HG02759 (cell line): ENCODE measurements at regions not wholly inside any gene's neighbourhood (a gene's known extent, or its start where the extent isn't known, plus 50 kb on each side); places are given as distances from the start of the nearest gene placed in this dataset.

Experiments
- ATAC-seq: cut with Tn5 transposase; IDR thresholded peaks from one replicate; pipeline ENCODE4 v1.9.1; 2021; ENCODE audit warnings: mild to moderate bottlenecking, moderate library complexity; ENCODE audit not compliant: unreplicated experiment

DNA sequence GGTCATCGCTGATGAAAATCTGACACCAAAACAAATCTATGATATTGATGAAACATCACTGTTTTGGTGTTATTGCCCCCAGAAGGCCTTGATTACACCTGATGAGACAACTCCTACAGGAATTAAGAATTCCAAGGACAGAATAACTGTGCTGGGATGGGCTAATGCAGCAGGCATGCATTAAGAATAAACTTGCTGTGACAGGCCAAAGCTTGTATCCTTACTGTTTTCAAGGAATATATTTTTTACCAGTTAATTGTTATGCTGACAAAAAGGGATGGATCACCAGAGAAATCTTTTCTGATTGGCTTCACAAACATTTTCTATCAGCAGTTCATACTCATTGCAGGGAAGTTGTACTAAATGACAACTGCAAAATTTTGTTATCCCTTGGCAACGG lies 278.2 kb downstream of the IKZF2 start:
- ATAC-seq, result no peak

DNA sequence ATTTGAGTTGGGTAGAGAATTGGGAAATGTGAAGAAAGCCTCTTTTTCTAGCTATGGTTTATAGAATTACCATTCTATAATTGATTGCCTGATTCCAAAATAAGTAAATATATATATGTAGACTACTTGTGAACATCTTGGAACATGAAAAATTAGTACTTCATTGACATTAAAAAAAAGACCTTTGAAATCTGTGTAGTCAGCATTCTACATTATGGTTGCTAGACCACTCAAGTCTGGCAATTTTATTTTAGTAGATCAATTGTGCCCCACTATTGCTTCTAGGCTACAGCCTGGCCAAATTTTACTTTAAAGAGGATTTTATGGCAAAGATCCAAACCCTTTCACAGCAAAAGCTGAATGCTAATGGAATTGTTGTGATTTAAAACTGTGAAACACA lies 279.8 kb downstream of the IKZF2 start:
- no peak for ATAC-seq

DNA sequence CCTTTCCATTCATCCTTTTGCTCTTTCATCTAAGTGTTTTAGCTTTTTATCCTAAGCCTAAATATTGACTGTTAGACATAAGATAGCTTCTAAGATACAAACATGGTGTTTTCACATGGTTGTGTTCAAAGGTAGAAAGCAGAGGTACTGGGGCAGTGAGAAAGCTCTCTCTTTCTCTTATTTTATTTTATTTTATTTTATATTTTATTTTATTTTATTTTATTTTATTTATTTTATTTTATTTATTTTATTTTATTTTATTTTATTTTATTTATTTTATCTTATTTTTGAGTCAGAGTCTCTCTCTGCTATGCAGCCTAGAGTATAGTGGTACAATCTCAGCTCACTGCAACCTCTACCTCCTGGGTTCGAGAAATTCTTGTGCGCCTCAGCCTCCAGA lies 287.2 kb downstream of the IKZF2 start:
- no peak for ATAC-seq

DNA sequence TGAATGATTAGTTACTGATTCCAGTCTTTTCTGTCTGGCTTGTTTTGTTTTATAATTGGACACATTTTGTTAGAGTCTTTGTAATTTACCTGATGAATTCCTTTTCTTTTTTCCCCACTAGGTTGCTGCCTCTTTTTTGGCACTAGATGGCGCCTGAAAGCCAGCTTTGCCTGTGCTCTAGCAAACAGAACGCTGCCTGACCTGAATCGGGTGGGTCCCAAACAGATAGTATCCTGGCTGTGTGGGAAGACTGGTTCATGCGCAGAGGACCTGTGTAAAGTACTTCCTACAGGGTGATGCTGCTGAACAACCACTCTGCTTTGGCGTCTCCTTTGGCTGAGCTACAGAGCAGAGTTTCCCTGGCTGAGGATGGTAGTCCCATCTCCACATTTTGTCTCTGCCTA lies 288.2 kb downstream of the IKZF2 start:
- peak; percentile 42 for ATAC-seq

DNA sequence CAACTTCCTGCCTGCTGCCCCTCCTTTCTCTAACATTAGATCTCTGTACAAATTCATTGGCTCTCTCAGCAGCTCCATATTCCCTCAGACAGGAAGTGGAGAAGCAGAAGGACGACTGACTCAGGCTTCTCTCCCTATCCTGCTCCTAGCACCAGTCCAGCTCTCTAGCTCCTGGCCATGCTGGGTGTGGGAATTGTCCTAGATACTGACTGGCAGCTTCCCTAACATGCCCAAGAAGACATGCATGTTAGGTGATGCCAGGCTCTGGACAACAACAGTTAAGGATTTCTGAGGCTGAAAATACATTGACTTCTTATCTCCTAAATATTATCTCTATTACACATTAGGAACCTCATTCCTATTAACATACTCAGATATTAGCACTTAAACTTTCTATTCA lies 292.9 kb downstream of the IKZF2 start:
- ATAC-seq, result no peak

DNA sequence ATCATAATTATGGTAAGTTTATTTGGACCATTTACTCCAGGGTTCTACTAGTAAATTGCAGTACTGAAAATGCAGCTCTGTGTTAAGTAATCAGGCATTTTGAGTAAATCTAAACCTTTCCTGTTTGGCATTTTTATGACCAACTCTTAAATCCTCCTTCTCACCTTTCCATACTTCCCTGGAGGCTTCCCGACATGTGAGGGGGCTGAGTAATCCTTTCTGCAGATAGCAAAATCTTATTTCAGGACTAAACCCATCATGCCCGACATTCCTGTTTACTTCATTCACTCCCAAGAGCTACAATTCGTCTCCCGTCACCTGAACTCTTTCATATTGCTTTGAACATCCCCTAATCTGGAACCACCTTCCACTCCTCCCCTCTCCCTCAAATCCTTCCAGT lies 296.6 kb downstream of the IKZF2 start:
- no peak for ATAC-seq

DNA sequence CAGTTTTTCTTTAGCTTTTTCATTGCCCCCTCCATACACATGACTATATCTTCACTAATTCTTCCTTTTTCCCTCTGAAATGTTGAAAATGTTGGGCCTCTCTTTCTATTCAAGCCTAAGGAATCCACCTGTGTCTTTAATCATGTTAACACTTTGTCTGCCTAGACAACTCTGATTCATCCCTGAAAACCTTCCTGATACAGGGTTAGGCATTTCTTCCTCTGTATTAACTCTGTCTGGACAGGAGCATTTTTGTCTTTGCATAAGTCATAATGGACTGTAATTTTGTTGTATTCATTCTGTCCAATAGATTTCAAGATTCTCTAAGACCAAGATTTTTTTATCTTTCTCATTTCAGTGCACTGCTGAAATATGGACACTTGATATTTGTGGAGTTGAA lies 297.3 kb downstream of the IKZF2 start:
- ATAC-seq, result no peak

DNA sequence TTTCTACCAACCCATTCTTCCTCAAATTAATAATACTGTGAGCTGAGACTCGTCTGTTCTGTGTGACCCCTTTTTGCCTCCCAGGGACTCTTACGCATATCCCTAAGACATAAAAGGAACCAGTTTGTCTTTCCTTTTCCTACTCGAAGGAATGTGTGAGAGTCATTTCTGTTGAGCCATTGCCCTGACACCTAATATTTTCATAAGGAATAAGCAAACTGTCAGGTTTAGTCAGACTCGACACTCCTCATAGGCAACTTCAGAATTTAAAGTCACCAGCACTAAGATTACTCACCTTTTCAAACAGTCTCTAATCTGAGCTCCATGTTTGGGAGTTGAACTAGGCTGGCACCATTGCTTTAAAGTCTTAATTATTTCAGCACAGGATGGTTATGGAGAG lies 305.5 kb downstream of the IKZF2 start:
- no peak for ATAC-seq

DNA sequence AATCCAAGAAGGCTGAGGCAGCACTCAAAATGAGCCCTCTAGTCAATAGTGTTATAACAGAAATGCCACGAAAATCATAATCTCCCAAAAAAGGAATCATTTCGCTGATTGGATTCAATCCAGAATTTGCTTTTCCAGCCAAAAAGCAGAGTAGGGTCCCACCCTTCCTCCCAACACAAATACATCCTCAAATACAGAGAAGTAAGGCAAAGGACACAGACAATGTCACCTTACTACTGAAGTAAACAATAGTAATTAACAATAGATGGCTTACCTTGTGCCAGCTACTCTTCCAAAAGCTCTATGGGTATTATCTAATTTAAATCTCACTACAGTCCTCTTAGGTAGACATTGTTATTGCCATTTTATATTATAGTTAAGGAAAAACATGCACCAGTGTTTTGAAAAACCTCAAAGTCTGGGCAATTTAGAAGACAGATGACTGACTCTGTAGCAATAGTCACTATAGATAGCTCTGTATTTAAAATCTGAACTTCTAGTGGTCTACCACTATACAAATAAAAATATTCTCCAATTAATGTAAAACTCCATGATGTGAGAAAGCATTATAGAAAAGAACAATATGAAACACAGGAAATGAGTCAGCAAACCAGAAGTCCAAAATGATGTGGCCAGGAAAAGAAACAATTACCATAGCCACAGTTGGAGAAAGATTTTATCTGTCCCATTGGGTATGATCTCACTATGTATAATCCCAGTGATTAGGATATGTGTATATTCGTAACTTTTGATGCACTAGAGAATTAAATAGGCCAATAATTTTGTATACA lies 305.0 kb upstream of the ERBB4 start:
- no peak for ATAC-seq

DNA sequence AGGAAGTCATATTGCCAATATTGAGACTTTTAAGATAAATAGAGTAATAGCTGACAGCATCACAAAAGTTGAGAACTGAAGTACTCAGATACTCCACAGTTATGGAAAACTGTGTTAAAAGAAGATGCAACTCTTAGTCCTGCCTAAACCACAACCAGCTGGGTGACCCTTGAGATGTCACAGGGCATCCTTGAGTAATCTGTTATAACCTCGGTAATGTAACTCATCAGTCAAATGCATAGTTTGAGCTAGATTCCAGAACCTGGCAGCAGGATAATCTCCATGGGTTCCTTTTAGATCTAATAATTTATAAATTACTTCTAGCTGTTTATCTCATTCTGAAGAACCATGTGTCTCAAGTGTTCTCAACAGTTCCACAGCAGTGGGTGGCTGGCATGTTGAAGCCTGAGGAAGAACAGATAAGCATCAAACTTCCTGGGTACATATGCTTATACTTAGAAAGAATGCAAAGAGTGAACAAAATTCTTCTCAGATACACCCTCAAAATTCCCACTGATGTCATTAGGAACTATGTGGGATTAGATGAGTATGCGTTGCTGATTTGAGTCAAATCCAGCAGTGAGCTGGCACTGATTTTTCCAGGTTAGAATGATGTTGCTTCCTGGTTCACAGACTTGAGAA lies 304.1 kb upstream of the ERBB4 start:
- ATAC-seq, result no peak

DNA sequence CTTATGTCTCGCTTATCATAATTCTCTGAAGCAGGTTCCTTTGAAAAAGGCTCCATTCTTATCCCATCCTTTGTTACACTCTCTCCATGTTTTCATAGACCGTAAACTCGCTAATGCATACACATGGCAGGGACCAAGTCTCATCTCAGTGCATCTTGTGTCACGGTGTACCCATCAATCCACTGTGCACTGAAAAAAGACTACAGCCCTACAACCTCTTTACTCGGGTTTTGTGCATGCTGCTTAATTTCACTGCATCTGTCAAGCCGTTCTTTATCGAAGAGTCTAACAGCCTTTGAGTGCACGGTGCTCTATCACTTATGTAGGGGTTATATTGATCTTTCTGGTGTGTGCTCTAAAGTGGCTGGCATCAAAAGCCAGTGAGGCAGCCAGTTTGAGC lies 302.9 kb upstream of the ERBB4 start:
- ATAC-seq, result no peak

DNA sequence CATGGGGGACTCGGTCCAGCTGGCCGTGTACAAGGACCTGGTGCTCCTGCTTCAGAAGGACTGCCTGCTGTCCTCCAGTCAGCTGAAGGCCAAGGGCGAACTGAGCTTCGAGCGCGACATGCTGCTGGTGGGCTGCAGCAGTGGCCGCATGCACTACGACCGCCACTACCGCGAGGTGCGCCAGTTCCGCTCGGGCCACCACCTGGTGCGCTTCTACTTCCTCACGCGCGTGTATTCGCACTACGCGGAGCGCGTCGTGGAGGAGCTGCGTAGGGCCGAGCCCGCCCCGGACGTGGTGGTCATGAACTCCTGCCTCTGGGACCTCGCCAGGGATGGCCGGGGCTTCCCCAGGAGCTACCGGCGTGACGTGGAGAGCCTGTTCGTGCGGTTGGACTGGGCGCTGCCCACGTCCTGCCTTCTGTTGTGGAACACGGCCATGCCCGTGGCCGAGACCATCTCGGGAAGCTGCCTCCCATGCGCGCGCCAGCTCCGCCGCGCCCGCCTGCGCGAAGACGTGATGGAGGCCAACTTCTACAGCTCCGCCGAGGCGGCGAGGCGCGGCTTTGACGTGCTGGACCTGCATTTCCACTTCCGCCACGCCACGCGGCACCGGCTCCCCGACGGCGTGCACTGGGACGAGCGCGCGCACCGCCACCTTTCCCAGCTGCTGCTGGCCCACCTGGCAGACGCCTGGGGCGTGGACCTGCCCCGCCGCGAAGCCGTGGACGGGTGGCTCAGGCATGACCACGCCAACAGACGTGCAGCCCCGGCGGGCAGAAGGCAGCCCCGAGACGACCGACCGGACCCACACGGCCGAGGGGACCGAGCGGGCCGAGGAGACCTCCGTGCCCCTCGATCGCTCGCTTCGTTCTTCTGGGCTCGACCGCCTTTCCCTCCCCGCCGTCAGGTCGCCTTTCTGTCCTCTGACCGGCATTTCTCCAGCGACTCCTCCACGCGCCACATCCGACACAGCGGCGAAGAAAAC lies 293.9 kb upstream of the ERBB4 start:
- ATAC-seq, result no peak

DNA sequence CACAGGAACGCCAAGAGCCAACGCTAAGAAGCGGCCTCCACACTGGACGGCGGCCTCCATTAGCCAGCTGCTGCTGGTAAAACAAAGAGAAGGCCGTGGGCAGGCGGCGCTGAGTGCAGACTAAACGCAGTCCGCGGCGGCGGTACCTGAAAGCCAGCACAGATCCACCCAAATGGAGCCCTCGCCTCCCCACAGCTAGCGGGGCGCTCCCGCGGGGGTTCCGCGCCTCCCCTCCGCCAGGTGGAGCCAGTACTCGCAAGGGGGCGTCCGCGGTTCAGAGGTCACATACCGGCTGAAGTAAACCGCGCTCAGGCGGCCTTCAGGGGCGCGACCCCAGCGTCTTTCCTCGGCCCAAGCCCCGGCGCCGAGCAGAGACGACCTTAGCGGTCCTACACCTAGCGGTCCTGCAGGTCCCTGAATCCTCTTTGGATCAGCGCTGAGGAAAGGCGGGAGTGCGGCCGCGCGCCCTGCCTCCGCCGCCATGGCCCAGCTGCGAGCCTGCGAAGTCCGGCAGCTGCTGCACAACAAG lies 293.1 kb upstream of the ERBB4 start:
- no peak for ATAC-seq

DNA sequence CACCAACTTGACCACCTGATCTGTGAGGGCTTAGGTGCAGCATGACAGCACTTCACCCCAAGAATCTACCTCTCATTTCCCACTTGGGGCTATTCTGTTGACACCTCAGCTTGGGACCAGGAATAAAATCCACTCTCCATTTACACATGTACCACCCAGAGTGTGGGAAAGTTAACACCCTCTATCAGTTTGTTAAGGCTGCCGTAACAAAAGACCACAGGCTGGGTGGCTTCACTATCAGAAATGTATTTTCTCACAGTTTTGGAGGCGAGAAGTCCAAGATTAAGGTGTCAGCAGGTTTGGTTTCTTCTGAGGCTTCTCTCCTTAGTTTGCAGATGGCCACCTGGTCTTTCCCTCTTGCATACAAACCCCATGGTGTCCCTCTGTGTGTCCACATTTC lies 277.7 kb upstream of the ERBB4 start:
- no peak for ATAC-seq

DNA sequence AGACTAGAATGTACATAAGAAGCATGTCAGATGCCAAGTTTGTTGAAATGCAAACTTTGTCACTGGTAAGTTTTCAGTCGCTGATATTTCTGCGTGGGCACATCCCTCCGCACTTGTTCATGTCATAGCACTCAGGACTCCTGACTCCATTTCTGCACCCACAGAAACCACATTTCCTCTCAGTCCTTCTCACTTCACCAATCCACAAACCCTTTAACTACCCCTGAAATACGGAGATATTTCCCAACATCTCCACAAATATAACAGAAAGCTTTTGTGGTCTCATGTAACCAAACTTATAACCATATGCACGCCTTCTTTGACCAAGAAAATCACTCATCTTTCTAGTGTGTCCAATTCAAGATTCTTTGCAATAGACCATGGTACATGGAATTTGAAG lies 276.9 kb upstream of the ERBB4 start:
- peak; percentile 77 for ATAC-seq

DNA sequence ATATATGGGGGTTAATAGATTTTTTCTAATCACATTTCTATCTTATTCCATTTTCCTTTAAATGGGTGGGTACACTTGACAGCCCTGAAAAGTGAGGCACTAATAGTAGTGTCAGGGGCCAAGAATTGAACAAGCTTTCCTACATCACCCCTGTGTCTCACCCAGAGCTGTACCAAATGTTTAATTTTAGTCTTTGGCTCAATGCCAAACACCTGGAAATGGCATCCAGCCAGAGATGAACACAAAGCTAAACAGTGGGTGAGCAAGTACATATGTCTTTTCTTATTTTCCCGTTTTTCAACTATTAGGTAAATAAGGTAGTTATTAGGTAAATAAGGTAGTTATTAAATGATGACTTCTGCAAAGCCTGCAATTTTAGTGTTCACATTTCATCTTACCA lies 276.3 kb upstream of the ERBB4 start:
- peak; percentile 19 for ATAC-seq

DNA sequence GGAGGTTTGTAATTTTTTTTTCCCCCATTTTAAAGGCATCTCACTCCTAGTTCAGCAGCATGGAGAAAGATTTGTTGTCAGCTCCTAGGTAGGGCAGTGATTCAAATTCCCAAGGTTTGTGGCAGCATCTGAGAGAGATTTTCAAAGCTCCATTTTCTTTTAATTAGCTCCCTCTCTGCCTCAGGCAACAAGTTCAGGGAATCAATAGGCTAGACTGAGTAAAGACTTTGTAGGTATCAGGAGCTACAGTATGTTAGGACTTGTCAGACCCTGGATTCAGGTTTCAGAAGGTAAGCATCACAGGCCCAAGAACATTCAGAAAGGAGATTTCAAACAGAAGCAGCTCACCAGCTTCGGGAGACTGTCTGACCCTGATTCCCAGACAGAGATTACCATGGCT lies 273.3 kb upstream of the ERBB4 start:
- ATAC-seq, result no peak

DNA sequence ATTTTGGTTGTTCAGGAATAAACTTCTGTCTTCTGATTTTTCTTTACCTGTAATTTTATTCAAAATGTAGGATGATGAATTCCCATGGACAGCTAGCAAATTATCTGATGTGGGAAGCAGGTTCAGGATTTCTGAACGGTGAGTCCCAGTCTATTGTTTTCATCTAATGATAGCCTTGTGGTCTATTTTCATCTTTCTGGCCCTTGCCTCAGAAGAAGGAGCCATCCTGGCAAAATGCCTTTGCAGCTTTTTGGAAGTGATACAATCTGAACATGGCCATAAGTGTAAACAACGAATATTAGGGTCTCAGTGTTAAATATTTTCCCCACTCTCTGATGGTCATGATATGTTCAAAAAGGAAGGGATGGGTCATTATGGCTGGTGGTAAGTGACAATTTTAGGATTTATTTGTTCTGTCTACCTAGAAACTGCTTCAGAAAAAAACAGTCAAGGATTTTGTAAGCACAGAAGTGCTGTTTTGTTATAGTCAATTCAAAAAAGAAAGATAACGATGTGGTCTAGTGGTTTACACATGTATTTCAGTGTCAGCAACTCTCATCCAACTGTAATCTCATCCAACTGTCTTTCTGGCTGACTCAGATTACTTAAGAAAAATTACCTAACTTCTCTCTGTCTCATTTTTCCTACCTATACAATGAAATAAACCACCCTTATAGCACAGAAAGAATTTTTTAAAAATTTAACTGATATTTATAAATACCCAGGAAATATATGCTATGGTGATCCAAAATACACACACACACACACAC lies 272.6 kb upstream of the ERBB4 start:
- ATAC-seq, result no peak

DNA sequence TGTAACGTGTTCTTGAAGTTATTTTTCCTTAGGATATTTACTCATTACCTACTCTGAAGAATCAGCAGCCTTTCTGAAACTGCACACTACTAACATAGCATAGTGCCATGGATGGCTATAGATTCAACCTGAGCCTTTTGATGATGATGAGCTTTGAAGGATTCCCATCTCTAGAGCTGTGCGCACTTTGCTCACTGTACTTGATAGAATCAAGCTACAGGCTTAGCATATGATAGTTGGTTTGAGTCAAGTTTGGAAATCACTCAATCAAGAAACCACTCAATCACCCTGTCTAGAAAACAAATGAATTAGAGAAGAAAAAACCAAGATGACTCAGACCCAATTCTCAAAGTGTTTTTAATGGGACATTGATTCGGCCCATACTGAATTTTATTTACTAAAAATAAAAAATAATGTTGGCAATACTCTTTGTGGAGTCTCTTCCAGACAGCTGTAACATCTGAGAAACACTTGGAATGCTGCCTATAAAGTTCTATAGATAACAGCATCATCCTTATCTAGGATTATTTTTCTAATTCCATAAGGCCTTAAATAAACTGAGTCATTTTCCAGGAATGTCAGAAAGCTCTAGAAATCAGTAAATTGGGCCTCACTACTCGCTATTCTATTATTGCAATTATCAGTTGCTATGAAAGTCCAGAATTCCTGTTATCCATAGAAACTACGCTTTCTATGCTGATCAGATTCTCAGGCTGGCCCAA lies 259.0 kb upstream of the ERBB4 start:
- no peak for ATAC-seq

DNA sequence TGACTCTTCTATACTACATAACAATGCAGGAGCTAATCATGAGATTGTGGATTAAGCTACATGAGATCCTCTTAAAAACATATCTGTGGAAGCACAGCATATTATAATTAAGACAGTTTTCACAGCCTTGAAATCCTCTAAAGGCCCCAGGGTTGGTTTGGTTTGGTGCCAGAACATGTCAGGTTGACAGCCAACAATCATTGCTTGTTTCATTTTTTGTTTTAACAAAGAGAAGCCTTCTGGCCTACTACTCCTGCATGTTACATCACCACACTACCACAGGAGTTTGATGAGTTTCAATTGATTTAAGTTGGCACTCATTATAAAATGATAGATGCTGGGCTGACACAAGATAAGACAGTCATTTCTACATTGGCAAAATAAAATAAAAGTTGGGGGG lies 255.9 kb upstream of the ERBB4 start:
- no peak for ATAC-seq
